ENCODE measurements at regions not wholly inside any gene's neighbourhood (a gene's known extent, or its start where the extent isn't known, plus 50 kb on each side); places are given as distances from the start of the nearest gene placed in this dataset.
"Not testable (repeated sequence)": the region's sequence is repeated elsewhere in the genome, so short reads cannot be mapped to it uniquely, and the experiment has no call there.

- H3K9ac ChIP-seq (replicated peaks in 1 of 4; ENCODE audit: extremely low read depth in 1 of 4, low read depth in 3 of 4, low read length in 3 of 4); H3K36me3 ChIP-seq (ENCODE audit: control insufficient read depth in 2 of 4, insufficient read depth in 4 of 4, low read length in 3 of 4); H3K79me1 ChIP-seq (ENCODE audit: low read depth, low read length); H3K23me2 ChIP-seq (ENCODE audit: low read depth, low read length); H4K8ac ChIP-seq (ENCODE audit: extremely low read depth, insufficient read depth, low read length); H2BK5ac ChIP-seq (ENCODE audit: low read depth, low read length); H2BK12ac ChIP-seq (ENCODE audit: low read depth, low read length); H3K4me3 ChIP-seq (ENCODE audit: extremely low read depth in 1 of 4, insufficient read depth in 2 of 4, low read depth in 3 of 4, low read length in 4 of 4); H2BK15ac ChIP-seq (ENCODE audit: low read length); H3K4me2 ChIP-seq (ENCODE audit: insufficient read depth in 1 of 2, low read depth in 2 of 2, low read length in 2 of 2); H3K27ac ChIP-seq (ENCODE audit: low read depth, low read length); H2AFZ ChIP-seq (ENCODE audit: low read length); DNase-seq (ENCODE audit: low read depth in 1 of 2, low spot score in 2 of 2); H3K9me3 ChIP-seq (ENCODE audit: insufficient read depth in 2 of 2, low read depth in 1 of 2, low read length in 1 of 2); H4K91ac ChIP-seq (replicated peaks; ENCODE audit: insufficient read length, low read length); FAIRE-seq; H3K18ac ChIP-seq (ENCODE audit: extremely low read depth, low read length); H3K4me1 ChIP-seq (replicated peaks in 1 of 4; ENCODE audit: control insufficient read depth in 3 of 4, insufficient read depth in 4 of 4, low read length in 3 of 4); H3K4ac ChIP-seq (replicated peaks; ENCODE audit: insufficient read length, low read depth, low read length); H2BK20ac ChIP-seq (ENCODE audit: low read length); H3K23ac ChIP-seq (ENCODE audit: insufficient read length); H3K79me2 ChIP-seq (ENCODE audit: control insufficient read depth in 1 of 2, insufficient read depth in 2 of 2, low read length in 2 of 2); H2AK5ac ChIP-seq (ENCODE audit: low read depth, low read length); H4K5ac ChIP-seq (ENCODE audit: insufficient read length, low read depth, low read length); H2BK120ac ChIP-seq (replicated peaks; ENCODE audit: low read depth, low read length); CTCF ChIA-PET (ENCODE audit: partially characterized antibody); H4K20me1 ChIP-seq (replicated peaks in 1 of 2; ENCODE audit: control insufficient read depth in 1 of 2, insufficient read depth in 2 of 2, low read length in 2 of 2); H3K27me3 ChIP-seq (replicated peaks in 1 of 4; ENCODE audit: control insufficient read depth in 3 of 4, extremely low read depth in 1 of 4, insufficient read depth in 3 of 4, low read length in 3 of 4); H3K56ac ChIP-seq (replicated peaks; ENCODE audit: insufficient read length, low read depth, low read length); POLR2A ChIA-PET (ENCODE audit: partially characterized antibody); H3K14ac ChIP-seq (ENCODE audit: insufficient read length): not testable (repeated sequence)
- WGBS, 2 experiments (ENCODE audit: extremely low coverage in 1 of 2, insufficient coverage in 1 of 2, insufficient read length in 1 of 2, insufficient replicate concordance in 2 of 2, low coverage in 1 of 2, low lambda C conversion rate in 2 of 2, missing lambda C conversion rate in 1 of 2): 92% methylated on average over 25 of the region's 30 CpGs; no CpG with 5 or more reads in 1 of the 2 experiments
Observed at GRCh38 chr3:88303331-88303904, 153.7 kb downstream of the C3orf38 start.

All from H1 (cell line).